ENCODE measurements at regions not wholly inside any gene's neighbourhood (a gene's known extent, or its start where the extent isn't known, plus 50 kb on each side); places are given as distances from the start of the nearest gene placed in this dataset.

- Histone ChIP-seq H3K9ac (ENCODE audit: low read depth, low read length) (no peak overlapping the region), H3K14ac (replicated peaks; ENCODE audit: low read depth, low read length) (no peak overlapping the region), H4K8ac (ENCODE audit: low read depth in 2 of 2, low read length in 2 of 2) (no peak overlapping the region), H4K5ac (ENCODE audit: low read depth, low read length) (no peak overlapping the region), H3K4me2 (ENCODE audit: low read depth, low read length) (no peak overlapping the region), H2AFZ (replicated peaks; ENCODE audit: low read length, poor library complexity) (no peak overlapping the region), H4K91ac (ENCODE audit: insufficient read depth, low read depth, low read length) (no peak overlapping the region), H3K79me1 (ENCODE audit: low read depth in 1 of 2, low read length in 2 of 2) (no peaks in the 10 kb centered on the region), H2BK20ac (ENCODE audit: low read depth, low read length) (no peak overlapping the region), H3K23ac (ENCODE audit: low read depth, low read length) (no peak overlapping the region), H2BK15ac (ENCODE audit: low read depth, low read length) (no peak overlapping the region), H3K56ac (ENCODE audit: extremely low read depth, insufficient read depth, low read length) (no peak overlapping the region), H3K9me3 (ENCODE audit: control insufficient read depth, insufficient read depth, low read length) (no peaks in the 10 kb centered on the region), H3K27ac (ENCODE audit: insufficient read depth, low read length) (no peak overlapping the region), H3K9me1 (ENCODE audit: insufficient read depth, low read length) (peaks cover 12% of the 10 kb centered on the region), H3K4ac (ENCODE audit: low read depth, low read length) (no peak overlapping the region), H3K4me3 (ENCODE audit: insufficient read depth, low read depth, low read length) (no peak overlapping the region), H2AK5ac (ENCODE audit: low read depth, low read length) (no peak overlapping the region), H3K36me3 (ENCODE audit: control insufficient read depth, insufficient read depth, low read length) (no peaks in the 10 kb centered on the region), H3K27me3 (ENCODE audit: control insufficient read depth, insufficient read depth, low read length) (peaks cover 11% of the 10 kb centered on the region), H2BK120ac (ENCODE audit: low read depth, low read length) (no peak overlapping the region), H4K20me1 (ENCODE audit: insufficient read depth, low read length) (no peaks in the 10 kb centered on the region), H3K18ac (ENCODE audit: low read depth, low read length) (no peak overlapping the region), H3K4me1 (ENCODE audit: control insufficient read depth, insufficient read depth, low read length) (peaks cover 8% of the 10 kb centered on the region; the same call in 1 of the 2 replicates), H2AK9ac (replicated peaks; ENCODE audit: low read depth, low read length, poor library complexity) (no peak overlapping the region), H2BK5ac (ENCODE audit: low read depth, low read length, poor library complexity, severe bottlenecking) (no peak overlapping the region)
- intact Hi-C loops (cut with micrococcal nuclease) (no loop called here), dilution Hi-C loops (cut with HindIII; ENCODE audit: low sequenced_read_pairs, unreplicated experiment) (no loop called here), in situ Hi-C loops (cut with MboI; ENCODE audit: low sequenced_read_pairs) (no loop called here)
- ChIA-PET CTCF (no interaction called here), POLR2A (ENCODE audit: unreplicated experiment) (no interaction called here)
- no peak for DNase-seq
- TF ChIP-seq NFE2L2 (IDR thresholded peaks at IDR 0.05; ENCODE audit: low read depth, low read length): no peak
- no peak for TF ChIP-seq MXI1 (IDR thresholded peaks at IDR 0.05; ENCODE audit: borderline replicate concordance, low read depth, low read length)
- TF ChIP-seq RAD21 (IDR thresholded peaks at IDR 0.05; ENCODE audit: low read length): no peak
- no peak for TF ChIP-seq MAZ (IDR thresholded peaks at IDR 0.05; ENCODE audit: borderline replicate concordance, low read depth, low read length)
- no peak for TF ChIP-seq CHD1 (IDR thresholded peaks at IDR 0.05; ENCODE audit: low read depth, low read length)
- no peak for TF ChIP-seq ELK1 (IDR thresholded peaks at IDR 0.05; ENCODE audit: borderline replicate concordance, low read depth, low read length)
- TF ChIP-seq USF2 (IDR thresholded peaks at IDR 0.05; ENCODE audit: low read depth, low read length): no peak
- TF ChIP-seq POLR2A (IDR thresholded peaks at IDR 0.05; ENCODE audit: low read depth, low read length): no peak
- no peak for ATAC-seq (ENCODE audit: low read depth)
- no TSS peak for BruUV-seq (replicated peaks)
These were observed 147.0 kb upstream of the CDH5 start for GRCh38 chr16:66219491-66219890.
